ENCODE measurements at regions not wholly inside any gene's neighbourhood (a gene's known extent, or its start where the extent isn't known, plus 50 kb on each side); places are given as distances from the start of the nearest gene placed in this dataset.

DNA sequence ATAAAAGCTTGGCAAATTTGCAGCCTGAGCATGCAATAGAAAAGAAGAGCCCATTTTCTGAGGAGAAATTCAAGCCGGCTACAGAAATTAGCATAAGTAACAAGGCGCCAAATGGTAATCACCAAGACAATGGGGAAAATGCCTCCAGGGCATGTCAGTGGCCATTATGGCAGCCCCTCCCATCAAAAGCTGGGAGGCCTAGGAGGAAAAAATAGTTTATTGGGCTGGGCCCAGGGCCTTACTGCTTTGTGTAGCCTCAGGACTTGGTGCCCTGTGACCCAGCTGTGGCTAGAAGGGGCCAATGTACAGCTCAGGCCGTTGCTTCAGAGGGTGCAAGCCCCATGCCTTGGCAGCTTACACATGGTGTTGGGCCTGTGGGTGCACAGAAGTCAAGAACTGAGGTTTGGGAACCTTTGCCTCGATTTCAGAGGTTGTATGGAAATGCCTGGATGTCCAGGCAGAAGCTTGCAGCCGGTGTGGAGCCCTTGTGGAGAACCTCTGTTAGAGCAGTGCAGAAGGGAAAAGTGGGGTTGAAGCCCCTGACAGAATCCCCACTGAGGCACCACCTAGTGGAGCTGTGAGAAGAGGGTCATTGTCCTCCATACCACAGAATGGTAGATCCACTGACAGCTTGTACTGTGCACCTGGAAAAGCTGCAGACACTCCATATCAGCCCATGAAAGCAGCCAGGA lies 328.5 kb upstream of the MAP3K7 start:
- no peaks in the 10 kb centered on the region for H3K36me3 ChIP-seq (ENCODE audit: insufficient read depth, low read length)
- H3K4me2 ChIP-seq (ENCODE audit: low read length): no peak overlapping the region
- no peaks in the 10 kb centered on the region for H4K20me1 ChIP-seq (ENCODE audit: insufficient read depth)
- no peaks in the 10 kb centered on the region for H3K9me3 ChIP-seq (ENCODE audit: low read length)
- H3K4me3 ChIP-seq (ENCODE audit: low read length): no peak overlapping the region
- TF ChIP-seq, protein P1, sequence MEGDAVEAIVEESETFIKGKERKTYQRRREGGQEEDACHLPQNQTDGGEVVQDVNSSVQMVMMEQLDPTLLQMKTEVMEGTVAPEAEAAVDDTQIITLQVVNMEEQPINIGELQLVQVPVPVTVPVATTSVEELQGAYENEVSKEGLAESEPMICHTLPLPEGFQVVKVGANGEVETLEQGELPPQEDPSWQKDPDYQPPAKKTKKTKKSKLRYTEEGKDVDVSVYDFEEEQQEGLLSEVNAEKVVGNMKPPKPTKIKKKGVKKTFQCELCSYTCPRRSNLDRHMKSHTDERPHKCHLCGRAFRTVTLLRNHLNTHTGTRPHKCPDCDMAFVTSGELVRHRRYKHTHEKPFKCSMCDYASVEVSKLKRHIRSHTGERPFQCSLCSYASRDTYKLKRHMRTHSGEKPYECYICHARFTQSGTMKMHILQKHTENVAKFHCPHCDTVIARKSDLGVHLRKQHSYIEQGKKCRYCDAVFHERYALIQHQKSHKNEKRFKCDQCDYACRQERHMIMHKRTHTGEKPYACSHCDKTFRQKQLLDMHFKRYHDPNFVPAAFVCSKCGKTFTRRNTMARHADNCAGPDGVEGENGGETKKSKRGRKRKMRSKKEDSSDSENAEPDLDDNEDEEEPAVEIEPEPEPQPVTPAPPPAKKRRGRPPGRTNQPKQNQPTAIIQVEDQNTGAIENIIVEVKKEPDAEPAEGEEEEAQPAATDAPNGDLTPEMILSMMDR (IDR thresholded peaks at IDR 0.05; ENCODE audit: poor library complexity, severe bottlenecking): no peak
- TF ChIP-seq SMC3 (conservative IDR thresholded peaks at IDR 0.05; ENCODE audit: poor library complexity): no peak
- no peak for TF ChIP-seq EZH2 (IDR thresholded peaks at IDR 0.05; ENCODE audit: borderline replicate concordance, insufficient read depth, low read length, poor library complexity, severe bottlenecking)
- TF ChIP-seq EP300 (conservative IDR thresholded peaks at IDR 0.05; ENCODE audit: poor library complexity, severe bottlenecking): no peak
- TF ChIP-seq, protein P2, sequence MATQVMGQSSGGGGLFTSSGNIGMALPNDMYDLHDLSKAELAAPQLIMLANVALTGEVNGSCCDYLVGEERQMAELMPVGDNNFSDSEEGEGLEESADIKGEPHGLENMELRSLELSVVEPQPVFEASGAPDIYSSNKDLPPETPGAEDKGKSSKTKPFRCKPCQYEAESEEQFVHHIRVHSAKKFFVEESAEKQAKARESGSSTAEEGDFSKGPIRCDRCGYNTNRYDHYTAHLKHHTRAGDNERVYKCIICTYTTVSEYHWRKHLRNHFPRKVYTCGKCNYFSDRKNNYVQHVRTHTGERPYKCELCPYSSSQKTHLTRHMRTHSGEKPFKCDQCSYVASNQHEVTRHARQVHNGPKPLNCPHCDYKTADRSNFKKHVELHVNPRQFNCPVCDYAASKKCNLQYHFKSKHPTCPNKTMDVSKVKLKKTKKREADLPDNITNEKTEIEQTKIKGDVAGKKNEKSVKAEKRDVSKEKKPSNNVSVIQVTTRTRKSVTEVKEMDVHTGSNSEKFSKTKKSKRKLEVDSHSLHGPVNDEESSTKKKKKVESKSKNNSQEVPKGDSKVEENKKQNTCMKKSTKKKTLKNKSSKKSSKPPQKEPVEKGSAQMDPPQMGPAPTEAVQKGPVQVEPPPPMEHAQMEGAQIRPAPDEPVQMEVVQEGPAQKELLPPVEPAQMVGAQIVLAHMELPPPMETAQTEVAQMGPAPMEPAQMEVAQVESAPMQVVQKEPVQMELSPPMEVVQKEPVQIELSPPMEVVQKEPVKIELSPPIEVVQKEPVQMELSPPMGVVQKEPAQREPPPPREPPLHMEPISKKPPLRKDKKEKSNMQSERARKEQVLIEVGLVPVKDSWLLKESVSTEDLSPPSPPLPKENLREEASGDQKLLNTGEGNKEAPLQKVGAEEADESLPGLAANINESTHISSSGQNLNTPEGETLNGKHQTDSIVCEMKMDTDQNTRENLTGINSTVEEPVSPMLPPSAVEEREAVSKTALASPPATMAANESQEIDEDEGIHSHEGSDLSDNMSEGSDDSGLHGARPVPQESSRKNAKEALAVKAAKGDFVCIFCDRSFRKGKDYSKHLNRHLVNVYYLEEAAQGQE (IDR thresholded peaks at IDR 0.05; ENCODE audit: borderline replicate concordance): no peak
- no peak for TF ChIP-seq POLR2AphosphoS5 (IDR thresholded peaks at IDR 0.05)
- TF ChIP-seq MXI1 (conservative IDR thresholded peaks at IDR 0.05; ENCODE audit: poor library complexity, severe bottlenecking): no peak
- TF ChIP-seq TAF1 (IDR thresholded peaks at IDR 0.05; ENCODE audit: low read depth): no peak
- no peak for TF ChIP-seq RAD21 (conservative IDR thresholded peaks at IDR 0.05)
- no peak overlapping the region for H3K27ac ChIP-seq (ENCODE audit: low read length)
- H3K79me2 ChIP-seq (replicated peaks; ENCODE audit: insufficient read depth, low read length): no peaks in the 10 kb centered on the region
- H2AFZ ChIP-seq (ENCODE audit: low read depth, low read length): no peak overlapping the region
- H3K9me2 ChIP-seq (ENCODE audit: insufficient read depth, low read length): no peaks in the 10 kb centered on the region
- H3K9ac ChIP-seq (ENCODE audit: low read length): no peak overlapping the region
- H3F3A ChIP-seq (ENCODE audit: insufficient read depth, low read length, poor library complexity, severe bottlenecking): no peaks in the 10 kb centered on the region
- no peaks in the 10 kb centered on the region for H3K27me3 ChIP-seq (ENCODE audit: insufficient read depth, low read depth, low read length)

DNA sequence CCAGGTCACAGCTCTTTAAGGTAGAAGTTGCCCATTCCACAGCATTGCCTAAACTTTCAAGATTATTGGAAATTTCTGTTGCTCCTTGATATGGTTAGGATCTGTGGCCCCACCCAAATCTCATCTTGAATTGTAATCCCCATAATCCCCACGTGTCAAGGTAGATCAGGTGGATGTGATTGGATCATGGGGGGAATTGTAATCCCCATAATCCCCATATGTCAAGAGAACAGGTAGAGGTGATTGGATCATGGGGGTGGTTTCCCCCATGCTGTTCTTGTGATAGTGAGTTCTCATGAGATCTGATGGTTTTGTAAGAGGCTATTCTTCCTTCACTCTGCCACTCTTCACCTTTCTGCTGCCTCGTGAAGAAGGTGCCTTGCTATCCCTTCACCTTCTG lies 327.4 kb upstream of the MAP3K7 start:
- Histone ChIP-seq H3K9me3 (ENCODE audit: low read length) (no peaks in the 10 kb centered on the region), H3K4me2 (ENCODE audit: low read length) (no peak overlapping the region), H3K9me2 (ENCODE audit: insufficient read depth, low read length) (no peaks in the 10 kb centered on the region), H2AFZ (ENCODE audit: low read depth, low read length) (no peak overlapping the region), H3K36me3 (ENCODE audit: insufficient read depth, low read length) (no peaks in the 10 kb centered on the region), H3K79me2 (replicated peaks; ENCODE audit: insufficient read depth, low read length) (no peaks in the 10 kb centered on the region), H3F3A (ENCODE audit: insufficient read depth, low read length, poor library complexity, severe bottlenecking) (no peaks in the 10 kb centered on the region), H3K27me3 (ENCODE audit: insufficient read depth, low read depth, low read length) (no peaks in the 10 kb centered on the region), H4K20me1 (ENCODE audit: insufficient read depth) (no peaks in the 10 kb centered on the region), H3K4me3 (ENCODE audit: low read length) (no peak overlapping the region), H3K27ac (ENCODE audit: low read length) (no peak overlapping the region), H3K9ac (ENCODE audit: low read length) (no peak overlapping the region)
- TF ChIP-seq TAF1 (IDR thresholded peaks at IDR 0.05; ENCODE audit: low read depth) (no peak), EP300 (conservative IDR thresholded peaks at IDR 0.05; ENCODE audit: poor library complexity, severe bottlenecking) (no peak), RAD21 (conservative IDR thresholded peaks at IDR 0.05) (no peak), MXI1 (conservative IDR thresholded peaks at IDR 0.05; ENCODE audit: poor library complexity, severe bottlenecking) (no peak), POLR2AphosphoS5 (IDR thresholded peaks at IDR 0.05) (no peak), SMC3 (conservative IDR thresholded peaks at IDR 0.05; ENCODE audit: poor library complexity) (no peak), EZH2 (IDR thresholded peaks at IDR 0.05; ENCODE audit: borderline replicate concordance, insufficient read depth, low read length, poor library complexity, severe bottlenecking) (no peak)
- TF ChIP-seq, protein P2 (IDR thresholded peaks at IDR 0.05; ENCODE audit: borderline replicate concordance): no peak
- TF ChIP-seq, protein P1 (IDR thresholded peaks at IDR 0.05; ENCODE audit: poor library complexity, severe bottlenecking): no peak
